HG03060 (cell line): ENCODE measurements at regions not wholly inside any gene's neighbourhood (a gene's known extent, or its start where the extent isn't known, plus 50 kb on each side); places are given as distances from the start of the nearest gene placed in this dataset.

Experiments used
- ATAC-seq: cut with Tn5 transposase; IDR thresholded peaks from one replicate; pipeline ENCODE4 v1.9.1; 2021; ENCODE audit warnings: low read depth, moderate number of reproducible peaks; ENCODE audit not compliant: unreplicated experiment

- ATAC-seq, result no peak
These were observed 98.9 kb downstream of the HDGFL1 start for GRCh38 chr6:22668307-22668706.

GRCh38 chr6:22668717-22669116 lies 99.4 kb downstream of the HDGFL1 start:
- ATAC-seq, result no peak

GRCh38 chr6:22670605-22671004 lies 101.2 kb downstream of the HDGFL1 start:
- ATAC-seq, result no peak

- no peak for ATAC-seq
These were observed 104.1 kb downstream of the HDGFL1 start for GRCh38 chr6:22673474-22673873.

GRCh38 chr6:22680950-22681349 lies 111.6 kb downstream of the HDGFL1 start:
- ATAC-seq, result no peak

- ATAC-seq, result no peak
These were observed 112.4 kb downstream of the HDGFL1 start for GRCh38 chr6:22681761-22682160.

GRCh38 chr6:22682979-22683378 lies 113.6 kb downstream of the HDGFL1 start:
- no peak for ATAC-seq

GRCh38 chr6:22690446-22690845 lies 121.1 kb downstream of the HDGFL1 start:
- no peak for ATAC-seq

- ATAC-seq, result no peak
These were observed 124.8 kb downstream of the HDGFL1 start for GRCh38 chr6:22694092-22694724.

- ATAC-seq, result no peak
These were observed 127.1 kb downstream of the HDGFL1 start for GRCh38 chr6:22696481-22696880.

GRCh38 chr6:22697306-22697705 lies 127.9 kb downstream of the HDGFL1 start:
- ATAC-seq, result no peak

- no peak for ATAC-seq
These were observed 129.8 kb downstream of the HDGFL1 start for GRCh38 chr6:22699151-22699550.

GRCh38 chr6:22706651-22707050 lies 137.3 kb downstream of the HDGFL1 start:
- no peak for ATAC-seq

- ATAC-seq, result no peak
These were observed 139.1 kb downstream of the HDGFL1 start for GRCh38 chr6:22708469-22708868.

- ATAC-seq, result no peak
These were observed 140.4 kb downstream of the HDGFL1 start for GRCh38 chr6:22709803-22710202.

GRCh38 chr6:22716721-22717120 lies 147.4 kb downstream of the HDGFL1 start:
- ATAC-seq, result no peak

- ATAC-seq, result no peak
These were observed 148.5 kb downstream of the HDGFL1 start for GRCh38 chr6:22717915-22718314.

- ATAC-seq, result no peak
These were observed 153.5 kb downstream of the HDGFL1 start for GRCh38 chr6:22722913-22723312.

GRCh38 chr6:22726966-22727365 lies 157.6 kb downstream of the HDGFL1 start:
- no peak for ATAC-seq

GRCh38 chr6:22727710-22728109 lies 158.3 kb downstream of the HDGFL1 start:
- no peak for ATAC-seq

GRCh38 chr6:22732176-22732970 lies 163.0 kb downstream of the HDGFL1 start:
- ATAC-seq, result no peak

- no peak for ATAC-seq
These were observed 167.4 kb downstream of the HDGFL1 start for GRCh38 chr6:22736740-22737139.
